H1 (cell line): ENCODE measurements at regions not wholly inside any gene's neighbourhood (a gene's known extent, or its start where the extent isn't known, plus 50 kb on each side); places are given as distances from the start of the nearest gene placed in this dataset.

ENCODE experiments used
- CTCF ChIA-PET: fragments of 300-600 bp; sonication (Branson Sonifier 250); formaldehyde crosslinking; loops from one replicate; lab custom pipeline; 2021; ENCODE audit not compliant: partially characterized antibody; lab: Charles Lee
- POLR2A ChIA-PET: fragments of 300-600 bp; sonication (Branson Sonifier 250); formaldehyde crosslinking; loops from one replicate; lab custom pipeline; 2021; ENCODE audit warnings: inconsistent platforms; ENCODE audit not compliant: partially characterized antibody; lab: Charles Lee
- DNase-seq, 2 experiments: peaks; one replicate each; pipeline versions ENCODE4 v3.0.0 to v3.0.0-alpha.2; 2010 to 2022; ENCODE audit warnings: low spot score in 2 of 2, low read depth in 1 of 2, mixed read lengths in 1 of 2
- FAIRE-seq: peaks from 2 replicates; lab custom pipeline; 2011; peaks lifted over from hg19 to GRCh38; lab: Jason Lieb, UNC
- H2AFZ ChIP-seq: 2 replicates; pipeline ENCODE4 v1.8.1; 2012; ENCODE audit warnings: low read length, inconsistent platforms
- H2AK5ac ChIP-seq: 2 replicates; pipeline ENCODE4 v1.6.1; 2013; ENCODE audit warnings: low read depth, low read length
- H2BK120ac ChIP-seq: replicated peaks from 2 replicates; pipeline ENCODE3; 2013; ENCODE audit warnings: low read depth, low read length, inconsistent platforms
- H2BK12ac ChIP-seq: 2 replicates; pipeline ENCODE4 v1.6.1; 2013; ENCODE audit warnings: low read depth, low read length
- H2BK15ac ChIP-seq: 2 replicates; pipeline ENCODE4 v1.6.1; 2013; ENCODE audit warnings: low read length
- H2BK20ac ChIP-seq: 2 replicates; pipeline ENCODE4 v1.6.1; 2013; ENCODE audit warnings: low read length
- H2BK5ac ChIP-seq: 2 replicates; pipeline ENCODE4 v1.6.1; 2013; ENCODE audit warnings: low read depth, low read length
- H3K14ac ChIP-seq: 2 replicates; pipeline ENCODE4 v1.6.1; 2013; ENCODE audit warnings: inconsistent platforms; ENCODE audit not compliant: insufficient read length
- H3K18ac ChIP-seq: 2 replicates; pipeline ENCODE4 v1.6.1; 2013; ENCODE audit warnings: low read length; ENCODE audit errors: extremely low read depth
- H3K23ac ChIP-seq: 2 replicates; pipeline ENCODE4 v1.6.1; 2013; ENCODE audit warnings: inconsistent platforms; ENCODE audit not compliant: insufficient read length
- H3K23me2 ChIP-seq: 2 replicates; pipeline ENCODE4 v1.6.1; 2013; ENCODE audit warnings: low read depth, low read length
- H3K27ac ChIP-seq: 2 replicates; pipeline ENCODE4 v1.6.1; 2011; ENCODE audit warnings: low read depth, low read length, inconsistent platforms
- H3K27me3 ChIP-seq, 4 experiments: replicated peaks in 1 of 4; 1 replicate in 1 of 4; 2 replicates in 3 of 4; pipeline versions ENCODE4 v1.6.1 to v1.8.1; 2011 to 2013; ENCODE audit warnings: low read length in 3 of 4, mild to moderate bottlenecking in 3 of 4, inconsistent platforms in 2 of 4, mixed read lengths in 2 of 4, moderate library complexity in 1 of 4; ENCODE audit not compliant: control insufficient read depth in 3 of 4, insufficient read depth in 3 of 4; ENCODE audit errors: extremely low read depth in 1 of 4
- H3K36me3 ChIP-seq, 4 experiments: 2 replicates each; pipeline versions ENCODE4 v1.6.1 to v1.8.1; 2011 to 2013; ENCODE audit warnings: mild to moderate bottlenecking in 4 of 4, low read length in 3 of 4, moderate library complexity in 2 of 4, control low read depth in 1 of 4, inconsistent platforms in 1 of 4; ENCODE audit not compliant: insufficient read depth in 4 of 4, control insufficient read depth in 2 of 4
- H3K4ac ChIP-seq: replicated peaks from 2 replicates; pipeline ENCODE3; 2013; ENCODE audit warnings: low read length, low read depth, mixed read lengths, inconsistent platforms; ENCODE audit not compliant: insufficient read length
- H3K4me1 ChIP-seq, 4 experiments: replicated peaks in 1 of 4; 1 replicate in 1 of 4; 2 replicates in 3 of 4; pipeline versions ENCODE4 v1.6.1 to v1.8.1; 2011 to 2013; ENCODE audit warnings: low read length in 3 of 4, inconsistent platforms in 2 of 4, mixed read lengths in 1 of 4; ENCODE audit not compliant: insufficient read depth in 4 of 4, control insufficient read depth in 3 of 4
- H3K4me2 ChIP-seq, 2 experiments: 2 replicates each; pipeline versions ENCODE4 v1.6.1 to v1.8.1; 2011 to 2013; ENCODE audit warnings: low read depth in 2 of 2, low read length in 2 of 2, control low read depth in 1 of 2, inconsistent platforms in 1 of 2, mild to moderate bottlenecking in 1 of 2; ENCODE audit not compliant: insufficient read depth in 1 of 2
- H3K4me3 ChIP-seq, 4 experiments: fragments of 200-600, 300-600 bp in 1 of 4; sonication (generic), shearing (Covaris generic), sonication (Bioruptor Twin) in 1 of 4; 2 replicates each; pipeline versions ENCODE4 v1.5.1 to v1.8.1; 2011 to 2016; ENCODE audit warnings: low read length in 4 of 4, low read depth in 3 of 4, control low read depth in 2 of 4, inconsistent platforms in 2 of 4, mild to moderate bottlenecking in 2 of 4, mixed read lengths in 1 of 4, moderate library complexity in 1 of 4; ENCODE audit not compliant: insufficient read depth in 2 of 4; ENCODE audit errors: extremely low read depth in 1 of 4
- H3K56ac ChIP-seq: replicated peaks from 2 replicates; pipeline ENCODE3; 2013; ENCODE audit warnings: low read depth, mild to moderate bottlenecking, mixed read lengths, low read length, inconsistent platforms; ENCODE audit not compliant: insufficient read length
- H3K79me1 ChIP-seq: 2 replicates; pipeline ENCODE4 v1.6.1; 2013; ENCODE audit warnings: low read depth, low read length, control low read depth
- H3K79me2 ChIP-seq, 2 experiments: 2 replicates each; pipeline versions ENCODE4 v1.6.1 to v1.8.1; 2012 to 2013; ENCODE audit warnings: low read length in 2 of 2, mild to moderate bottlenecking in 2 of 2, inconsistent platforms in 1 of 2; ENCODE audit not compliant: insufficient read depth in 2 of 2, control insufficient read depth in 1 of 2
- H3K9ac ChIP-seq, 4 experiments: replicated peaks in 1 of 4; 1 replicate in 1 of 4; 2 replicates in 3 of 4; pipeline versions ENCODE4 v1.6.1 to v1.8.1; 2011 to 2013; ENCODE audit warnings: low read depth in 3 of 4, low read length in 3 of 4, control low read depth in 2 of 4, mild to moderate bottlenecking in 2 of 4, moderate library complexity in 2 of 4, inconsistent platforms in 1 of 4; ENCODE audit errors: extremely low read depth in 1 of 4
- H3K9me3 ChIP-seq, 2 experiments: 2 replicates each; pipeline versions ENCODE4 v1.6.1 to v1.8.1; 2012 to 2013; ENCODE audit warnings: mild to moderate bottlenecking in 2 of 2, moderate library complexity in 2 of 2, control low read depth in 1 of 2, inconsistent platforms in 1 of 2, low read depth in 1 of 2, low read length in 1 of 2, mixed read lengths in 1 of 2; ENCODE audit not compliant: insufficient read depth in 2 of 2
- H4K20me1 ChIP-seq, 2 experiments: replicated peaks in 1 of 2; 2 replicates each; pipeline versions ENCODE3 to v1.8.1; 2011 to 2013; ENCODE audit warnings: inconsistent platforms in 2 of 2, low read length in 2 of 2, mild to moderate bottlenecking in 1 of 2; ENCODE audit not compliant: insufficient read depth in 2 of 2, control insufficient read depth in 1 of 2
- H4K5ac ChIP-seq: 2 replicates; pipeline ENCODE4 v1.6.1; 2013; ENCODE audit warnings: low read length, low read depth, mixed read lengths, inconsistent platforms; ENCODE audit not compliant: insufficient read length
- H4K8ac ChIP-seq: 2 replicates; pipeline ENCODE4 v1.8.0; 2013; ENCODE audit warnings: mild to moderate bottlenecking, moderate library complexity, low read length, inconsistent platforms; ENCODE audit not compliant: insufficient read depth; ENCODE audit errors: extremely low read depth
- H4K91ac ChIP-seq: replicated peaks from 2 replicates; pipeline ENCODE3; 2013; ENCODE audit warnings: low read length, mixed read lengths, inconsistent platforms; ENCODE audit not compliant: insufficient read length
- BRCA1 ChIP-seq: IDR thresholded peaks from 2 replicates; pipeline ENCODE4 v1.6.1; 2012; ENCODE audit warnings: low read depth, low read length, improper control_type of control experiment
- EGR1 ChIP-seq: IDR thresholded peaks from 2 replicates; pipeline ENCODE4 v1.6.1; 2011; ENCODE audit warnings: low read depth, low read length, borderline replicate concordance
- HDAC6 ChIP-seq: IDR thresholded peaks from one replicate; pipeline ENCODE4 v1.7.1; 2012; ENCODE audit warnings: low read depth, mild to moderate bottlenecking, inconsistent platforms, low read length, moderate library complexity
- KDM1A ChIP-seq: fragments of 200-600, 300-600 bp; sonication (generic); IDR thresholded peaks from 2 replicates; pipeline ENCODE4 v1.7.1; 2016; ENCODE audit warnings: mild to moderate bottlenecking, low read length, borderline replicate concordance
- KDM4A ChIP-seq: IDR thresholded peaks from one replicate; pipeline ENCODE4 v1.7.1; 2012; ENCODE audit warnings: low read depth, mild to moderate bottlenecking, moderate library complexity, low read length, inconsistent platforms; ENCODE audit not compliant: severe bottlenecking
- NRF1 ChIP-seq: IDR thresholded peaks from 2 replicates; pipeline ENCODE4 v1.6.1; 2011; ENCODE audit warnings: mild to moderate bottlenecking, low read depth, low read length, improper control_type of control experiment
- POLR2A ChIP-seq, 2 experiments: IDR thresholded peaks; 1 replicate in 1 of 2; 2 replicates in 1 of 2; pipeline ENCODE4 v1.6.1; 2011; ENCODE audit warnings: low read depth in 2 of 2, low read length in 2 of 2, mild to moderate bottlenecking in 2 of 2; ENCODE audit errors: control extremely low read depth in 1 of 2
- RFX5 ChIP-seq: IDR thresholded peaks from 2 replicates; pipeline ENCODE4 v1.6.1; 2011; ENCODE audit warnings: low read depth, low read length, improper control_type of control experiment, borderline replicate concordance
- SP4 ChIP-seq: IDR thresholded peaks from 2 replicates; pipeline ENCODE4 v1.6.1; 2012; ENCODE audit warnings: low read length, inconsistent platforms
- USF2 ChIP-seq: IDR thresholded peaks from 2 replicates; pipeline ENCODE4 v1.6.1; 2011; ENCODE audit warnings: low read length, improper control_type of control experiment

- H3K18ac ChIP-seq: no peak overlapping the region
- H3K4me1 ChIP-seq: no peaks in the 10 kb centered on the region
- ChIA-PET POLR2A (no interaction called here), CTCF (interaction anchor here (0.8 to 7.2 kb wide), 69 partner anchors 9 to 984 kb away, joined by 3 to 105 read pairs (median 4); partner anchors contain the start of gene MINAR1)
- H2BK15ac ChIP-seq: no peak overlapping the region
- TF ChIP-seq HDAC6 (no peak), KDM4A (no peak), SP4 (no peak), EGR1 (no peak), POLR2A (IDR thresholded peaks at IDR 0.05; ENCODE audit: control extremely low read depth in 1 of 2, low read depth in 2 of 2, low read length in 2 of 2) (no peak), RFX5 (no peak), USF2 (no peak), KDM1A (no peak), NRF1 (no peak), BRCA1 (no peak)
- H3K79me1 ChIP-seq: no peaks in the 10 kb centered on the region
- DNase-seq (no peak), FAIRE-seq (no peak)
- H2BK5ac ChIP-seq: no peak overlapping the region
- H3K23me2 ChIP-seq: no peaks in the 10 kb centered on the region
- H3K9me3 ChIP-seq: peaks cover 3 to 4% of the 10 kb centered on the region in 2 experiments; a peak in 1 of 4 replicates
- H2AK5ac ChIP-seq: no peak overlapping the region
- H2BK12ac ChIP-seq: no peak overlapping the region
- H4K91ac ChIP-seq: no peak overlapping the region
- H4K20me1 ChIP-seq: peaks cover 0 to 2% of the 10 kb centered on the region in 2 experiments
- H3K23ac ChIP-seq: no peak overlapping the region
- no peak overlapping the region for H4K8ac ChIP-seq
- H3K79me2 ChIP-seq: no peaks in the 10 kb centered on the region
- H2AFZ ChIP-seq: no peak overlapping the region
- no peak overlapping the region for H2BK20ac ChIP-seq
- H4K5ac ChIP-seq: no peak overlapping the region
- H3K4ac ChIP-seq: no peak overlapping the region
- no peak overlapping the region for H2BK120ac ChIP-seq
- no peaks in the 10 kb centered on the region for H3K27me3 ChIP-seq
- no peak overlapping the region for H3K9ac ChIP-seq
- no peak overlapping the region for H3K4me3 ChIP-seq
- H3K27ac ChIP-seq: no peak overlapping the region
- H3K56ac ChIP-seq: no peak overlapping the region
- H3K4me2 ChIP-seq: no peak overlapping the region
- no peak overlapping the region for H3K14ac ChIP-seq
- H3K36me3 ChIP-seq: no peaks in the 10 kb centered on the region
These were observed 50.5 kb upstream of the MINAR1 start for GRCh38 chr15:79381593-79381992.
